NB4 (cell line): ENCODE measurements at regions not wholly inside any gene's neighbourhood (a gene's known extent, or its start where the extent isn't known, plus 50 kb on each side); places are given as distances from the start of the nearest gene placed in this dataset.

Experiments
- MYC ChIP-seq: IDR thresholded peaks from 2 replicates; pipeline ENCODE4 v1.6.1; 2011; ENCODE audit warnings: low read depth, low read length
- POLR2A ChIP-seq: IDR thresholded peaks from 2 replicates; pipeline ENCODE4 v1.6.1; 2011; ENCODE audit warnings: mild to moderate bottlenecking; ENCODE audit not compliant: insufficient read length; ENCODE audit errors: extremely low read depth
- TF ChIP-seq, protein P1 (sequence below): IDR thresholded peaks from one replicate; pipeline ENCODE4 v1.5.1; 2012; ENCODE audit warnings: low read depth, low read length
- TF ChIP-seq, protein P2 (sequence below): IDR thresholded peaks from 2 replicates; pipeline ENCODE4 v1.6.1; 2011; ENCODE audit warnings: low read depth, low read length

DNA sequence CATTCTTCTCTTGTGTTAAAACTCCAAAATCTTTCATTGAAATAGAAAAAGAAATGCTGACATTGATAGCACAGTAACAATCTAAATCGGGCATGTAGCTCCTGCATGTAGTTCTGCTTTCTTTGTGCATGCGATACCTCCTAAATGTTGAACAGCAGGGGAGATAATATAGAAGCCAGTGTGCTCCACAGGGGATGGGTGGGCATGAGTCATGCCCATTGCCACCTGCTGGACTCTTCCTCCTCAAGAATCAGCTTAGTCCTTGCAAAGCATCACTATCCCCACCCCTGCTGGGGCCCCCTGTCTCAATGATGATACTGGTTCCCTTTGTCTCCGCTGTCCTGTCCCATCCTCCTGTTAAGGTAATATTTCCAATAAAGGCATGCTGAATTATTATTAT lies 203.0 kb downstream of the RWDD3 start:
- TF ChIP-seq, protein P1, sequence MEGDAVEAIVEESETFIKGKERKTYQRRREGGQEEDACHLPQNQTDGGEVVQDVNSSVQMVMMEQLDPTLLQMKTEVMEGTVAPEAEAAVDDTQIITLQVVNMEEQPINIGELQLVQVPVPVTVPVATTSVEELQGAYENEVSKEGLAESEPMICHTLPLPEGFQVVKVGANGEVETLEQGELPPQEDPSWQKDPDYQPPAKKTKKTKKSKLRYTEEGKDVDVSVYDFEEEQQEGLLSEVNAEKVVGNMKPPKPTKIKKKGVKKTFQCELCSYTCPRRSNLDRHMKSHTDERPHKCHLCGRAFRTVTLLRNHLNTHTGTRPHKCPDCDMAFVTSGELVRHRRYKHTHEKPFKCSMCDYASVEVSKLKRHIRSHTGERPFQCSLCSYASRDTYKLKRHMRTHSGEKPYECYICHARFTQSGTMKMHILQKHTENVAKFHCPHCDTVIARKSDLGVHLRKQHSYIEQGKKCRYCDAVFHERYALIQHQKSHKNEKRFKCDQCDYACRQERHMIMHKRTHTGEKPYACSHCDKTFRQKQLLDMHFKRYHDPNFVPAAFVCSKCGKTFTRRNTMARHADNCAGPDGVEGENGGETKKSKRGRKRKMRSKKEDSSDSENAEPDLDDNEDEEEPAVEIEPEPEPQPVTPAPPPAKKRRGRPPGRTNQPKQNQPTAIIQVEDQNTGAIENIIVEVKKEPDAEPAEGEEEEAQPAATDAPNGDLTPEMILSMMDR: no peak
- no peak for TF ChIP-seq POLR2A
- TF ChIP-seq, protein P2, sequence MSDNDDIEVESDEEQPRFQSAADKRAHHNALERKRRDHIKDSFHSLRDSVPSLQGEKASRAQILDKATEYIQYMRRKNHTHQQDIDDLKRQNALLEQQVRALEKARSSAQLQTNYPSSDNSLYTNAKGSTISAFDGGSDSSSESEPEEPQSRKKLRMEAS: no peak
- no peak for TF ChIP-seq MYC
